Hematopoietic multipotent progenitor cell treated with erythropoietin and hydrocortisone succinate and interleukin-3 and kit ligand, for 8 days (in vitro differentiated cells): ENCODE measurements at regions not wholly inside any gene's neighbourhood (a gene's known extent, or its start where the extent isn't known, plus 50 kb on each side); places are given as distances from the start of the nearest gene placed in this dataset.

Source experiments
- DNase-seq: peaks from one replicate; pipeline ENCODE4 v3.0.0-alpha.2; 2015

DNA sequence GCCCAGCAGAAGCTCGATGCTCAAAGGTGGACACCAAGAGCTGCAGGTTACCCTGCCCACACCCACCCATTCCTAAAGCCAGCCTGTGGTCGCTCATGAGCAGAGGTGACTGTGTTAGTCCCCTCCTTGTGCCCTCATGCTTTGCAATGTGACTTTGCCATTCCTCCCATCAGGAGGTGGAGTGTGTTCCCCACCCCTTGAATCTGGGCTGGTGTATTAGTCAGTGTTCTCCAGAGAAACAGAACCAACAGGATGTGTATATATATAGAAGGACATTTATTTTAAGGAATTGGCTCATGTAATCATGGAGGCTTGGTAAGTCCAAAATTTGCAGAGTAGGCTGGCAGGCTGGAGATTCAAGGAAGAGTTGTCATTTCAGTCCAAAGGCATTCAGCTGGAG lies 54.4 kb upstream of the RNF24 start:
- DNase-seq, result no peak

DNA sequence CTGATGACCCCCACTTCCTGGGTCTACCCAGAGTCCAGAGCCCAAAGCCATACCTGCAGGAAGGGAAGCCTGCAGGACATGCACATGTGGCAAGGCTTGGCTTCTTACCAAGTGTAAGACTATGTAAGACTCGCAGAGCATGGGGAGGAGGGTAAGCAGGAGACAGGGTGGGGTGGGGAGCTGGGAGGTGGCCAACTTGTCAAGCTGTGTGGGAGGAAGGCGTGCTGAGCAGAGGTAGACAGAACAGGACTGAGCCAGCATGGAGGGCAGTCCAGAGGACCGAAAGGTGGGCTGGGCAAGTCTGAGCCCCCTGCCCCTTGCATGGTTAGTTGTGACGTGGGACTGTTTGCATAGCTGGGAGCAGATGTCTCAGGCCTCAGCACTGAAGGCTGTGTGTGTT lies 53.4 kb upstream of the RNF24 start:
- peak; percentile 91 for DNase-seq

DNA sequence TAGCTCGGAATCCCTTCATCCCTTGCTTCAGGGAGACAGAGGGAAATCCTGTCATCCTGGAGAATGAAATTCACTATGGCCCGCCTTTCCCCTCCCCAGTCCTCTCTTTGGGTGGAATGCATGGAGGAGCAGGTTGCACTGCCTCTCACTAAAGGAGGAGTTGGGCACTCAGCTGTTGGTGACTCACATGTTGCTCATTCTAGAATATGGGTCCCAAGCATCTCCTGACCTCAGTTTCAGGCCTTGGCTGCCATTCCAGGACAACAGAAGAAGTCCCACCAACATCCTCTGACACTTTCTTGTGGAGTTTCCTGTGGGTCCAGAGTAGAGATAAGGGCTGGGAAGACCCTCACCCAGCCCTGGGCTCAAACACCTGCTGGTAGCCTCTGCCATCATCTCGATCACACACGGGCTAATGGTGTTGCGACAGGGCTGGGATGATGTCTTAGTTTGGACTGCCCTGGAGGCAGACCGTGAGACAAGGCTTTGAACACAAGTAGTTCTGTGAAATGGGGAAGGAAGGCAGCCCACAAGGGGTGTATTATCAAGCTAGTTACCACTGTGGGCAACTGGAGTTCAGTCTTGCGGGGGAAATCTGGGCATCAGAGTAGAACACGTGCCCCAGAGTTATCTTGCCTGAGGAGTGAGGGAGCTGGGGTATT lies 52.4 kb upstream of the RNF24 start:
- no peak for DNase-seq

DNA sequence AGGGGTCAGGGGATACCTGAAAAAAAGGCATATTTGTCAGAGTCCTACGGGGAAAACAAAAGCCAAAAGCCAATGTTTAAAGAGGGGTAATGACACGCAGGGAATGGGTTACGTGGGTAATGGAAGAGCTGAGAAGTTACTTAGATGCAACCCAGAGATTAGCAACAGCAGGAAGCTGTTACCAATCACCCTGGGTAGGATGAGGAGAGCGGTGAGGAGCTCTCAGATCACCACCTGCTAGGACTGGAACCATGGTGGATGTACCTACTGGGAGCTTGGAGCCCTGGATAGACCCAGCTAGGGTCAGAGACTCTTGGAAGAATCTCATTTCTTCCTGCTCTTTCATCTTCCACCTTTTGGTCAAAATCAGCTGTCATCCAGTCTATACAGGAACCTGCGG lies 51.2 kb upstream of the RNF24 start:
- no peak for DNase-seq

DNA sequence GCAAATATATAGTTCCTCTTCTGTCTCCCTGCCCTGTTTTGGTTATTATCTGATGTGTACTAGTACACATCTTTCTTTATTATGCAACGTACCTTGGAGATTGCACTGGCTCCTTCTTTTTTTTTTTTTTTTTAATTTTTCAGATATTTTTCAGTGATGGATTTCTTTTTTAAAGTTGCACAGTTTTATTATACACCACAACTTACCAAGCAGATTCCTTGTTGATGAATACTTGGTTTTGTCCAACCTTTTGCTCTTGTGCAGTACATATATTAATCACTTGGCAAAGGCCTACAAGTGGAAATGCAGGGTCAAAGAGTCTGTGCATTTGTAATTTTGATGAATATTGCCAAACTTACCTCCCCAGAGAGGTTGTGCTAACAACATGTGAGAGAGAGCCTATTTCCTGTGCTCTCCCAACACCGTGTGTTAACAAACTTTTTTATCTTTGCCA lies 50.1 kb upstream of the RNF24 start:
- DNase-seq, result no peak
